ENCODE measurements at regions not wholly inside any gene's neighbourhood (a gene's known extent, or its start where the extent isn't known, plus 50 kb on each side); places are given as distances from the start of the nearest gene placed in this dataset.
A peak's percentile ranks its signal among the peaks of the same experiment; 100 is the strongest.

DNA sequence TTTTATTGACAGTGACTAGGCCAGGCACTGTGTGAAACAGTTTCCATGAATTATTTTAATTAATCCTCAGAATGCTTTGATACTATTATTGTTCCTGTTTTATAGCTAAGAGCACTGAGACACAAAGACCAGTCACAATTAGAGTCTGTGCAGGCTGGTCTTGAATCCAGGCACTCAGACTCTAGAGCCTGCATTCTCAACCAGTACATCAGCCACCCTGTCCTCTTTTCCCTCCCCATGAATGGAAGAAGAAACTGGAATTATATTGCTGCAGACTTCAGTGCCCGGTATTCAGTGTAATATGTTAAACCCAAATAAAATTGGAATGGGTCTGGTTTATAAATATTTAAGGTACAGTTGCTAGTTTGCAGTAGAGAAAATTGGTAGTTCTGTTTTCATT lies 303.0 kb upstream of the RGS6 start:
- Mint-ChIP-seq H3K4me1 (peaks cover 10% of the 10 kb centered on the region), H3K27ac (no peak overlapping the region)
- CTCF ChIA-PET = no interaction called here

DNA sequence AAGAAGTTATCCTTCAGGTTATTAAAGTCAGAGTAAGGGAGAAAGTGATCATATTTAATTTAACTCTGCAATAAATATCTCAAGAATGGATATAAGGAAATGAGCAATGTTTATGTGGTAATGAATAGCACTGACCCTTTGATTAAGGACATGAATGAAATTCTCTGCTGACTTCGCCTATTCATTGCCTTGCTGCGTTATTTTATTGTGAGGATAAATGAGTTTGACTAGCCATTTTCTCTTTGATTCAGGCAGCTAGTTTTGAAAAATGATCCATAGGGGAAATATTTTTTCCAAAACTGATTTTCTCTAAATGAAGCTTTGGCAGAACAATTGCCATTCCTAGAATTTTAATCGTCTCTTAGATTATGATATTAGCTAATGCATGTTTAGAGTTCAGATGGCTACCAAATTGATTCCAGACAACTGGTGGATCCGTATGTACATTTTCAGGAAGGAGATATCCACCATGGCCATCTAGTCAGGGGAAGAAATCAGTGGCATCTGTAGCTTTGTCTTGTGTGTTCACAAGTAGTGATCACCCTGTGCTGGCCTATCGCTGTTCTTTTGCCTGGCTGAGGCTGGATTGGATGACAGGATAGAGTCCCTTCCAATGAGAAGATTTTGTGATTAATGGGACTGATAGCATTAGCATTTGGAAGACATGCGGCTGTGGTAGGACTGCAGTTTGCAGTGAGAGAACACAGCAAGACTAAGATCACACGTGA lies 302.3 kb upstream of the RGS6 start:
- POLR2A ChIA-PET = no interaction called here
- Mint-ChIP-seq H3K27me3 (ENCODE audit: low read depth) (no peaks in the 10 kb centered on the region), H3K4me3 (no peak overlapping the region), H3K27ac (0 out of 2 replicates have a peak overlapping the region, but pooled peaks have one; percentile 17), H3K36me3 (peaks cover 26% of the 10 kb centered on the region), H3K9me3 (peaks cover 12% of the 10 kb centered on the region), H3K4me1 (peaks cover 10% of the 10 kb centered on the region)
- ATAC-seq = no peak
- CTCF ChIA-PET = no interaction called here
- no peak for DNase-seq (ENCODE audit: low spot score)
- TF ChIP-seq, protein P1, sequence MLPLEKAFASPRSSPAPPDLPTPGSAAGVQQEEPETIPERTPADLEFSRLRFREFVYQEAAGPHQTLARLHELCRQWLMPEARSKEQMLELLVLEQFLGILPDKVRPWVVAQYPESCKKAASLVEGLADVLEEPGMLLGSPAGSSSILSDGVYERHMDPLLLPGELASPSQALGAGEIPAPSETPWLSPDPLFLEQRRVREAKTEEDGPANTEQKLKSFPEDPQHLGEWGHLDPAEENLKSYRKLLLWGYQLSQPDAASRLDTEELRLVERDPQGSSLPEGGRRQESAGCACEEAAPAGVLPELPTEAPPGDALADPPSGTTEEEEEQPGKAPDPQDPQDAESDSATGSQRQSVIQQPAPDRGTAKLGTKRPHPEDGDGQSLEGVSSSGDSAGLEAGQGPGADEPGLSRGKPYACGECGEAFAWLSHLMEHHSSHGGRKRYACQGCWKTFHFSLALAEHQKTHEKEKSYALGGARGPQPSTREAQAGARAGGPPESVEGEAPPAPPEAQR (CRISPR knock-in tag; IDR thresholded peaks at IDR 0.05) = no peak
- TF ChIP-seq SOX15 (CRISPR knock-in tag; IDR thresholded peaks at IDR 0.05) (no peak), TP53 (CRISPR knock-in tag; IDR thresholded peaks at IDR 0.05) (no peak), GABPB1 (CRISPR knock-in tag; IDR thresholded peaks at IDR 0.05) (no peak), NR3C1 (CRISPR knock-in tag; conservative IDR thresholded peaks at IDR 0.05; ENCODE audit: low read depth) (no peak), NR1H2 (CRISPR knock-in tag; IDR thresholded peaks at IDR 0.05) (no peak), ELF4 (CRISPR knock-in tag; IDR thresholded peaks at IDR 0.05; ENCODE audit: low read depth) (no peak), ETV6 (CRISPR knock-in tag; IDR thresholded peaks at IDR 0.05) (no peak), JAZF1 (CRISPR knock-in tag; IDR thresholded peaks at IDR 0.05) (no peak), MXD4 (CRISPR knock-in tag; IDR thresholded peaks at IDR 0.05; ENCODE audit: borderline replicate concordance) (no peak)
- TF ChIP-seq, protein P2, sequence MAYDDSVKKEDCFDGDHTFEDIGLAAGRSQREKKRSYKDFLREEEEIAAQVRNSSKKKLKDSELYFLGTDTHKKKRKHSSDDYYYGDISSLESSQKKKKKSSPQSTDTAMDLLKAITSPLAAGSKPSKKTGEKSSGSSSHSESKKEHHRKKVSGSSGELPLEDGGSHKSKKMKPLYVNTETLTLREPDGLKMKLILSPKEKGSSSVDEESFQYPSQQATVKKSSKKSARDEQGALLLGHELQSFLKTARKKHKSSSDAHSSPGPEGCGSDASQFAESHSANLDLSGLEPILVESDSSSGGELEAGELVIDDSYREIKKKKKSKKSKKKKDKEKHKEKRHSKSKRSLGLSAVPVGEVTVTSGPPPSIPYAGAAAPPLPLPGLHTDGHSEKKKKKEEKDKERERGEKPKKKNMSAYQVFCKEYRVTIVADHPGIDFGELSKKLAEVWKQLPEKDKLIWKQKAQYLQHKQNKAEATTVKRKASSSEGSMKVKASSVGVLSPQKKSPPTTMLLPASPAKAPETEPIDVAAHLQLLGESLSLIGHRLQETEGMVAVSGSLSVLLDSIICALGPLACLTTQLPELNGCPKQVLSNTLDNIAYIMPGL (CRISPR knock-in tag; IDR thresholded peaks at IDR 0.05) = no peak
- TF ChIP-seq, protein P3, sequence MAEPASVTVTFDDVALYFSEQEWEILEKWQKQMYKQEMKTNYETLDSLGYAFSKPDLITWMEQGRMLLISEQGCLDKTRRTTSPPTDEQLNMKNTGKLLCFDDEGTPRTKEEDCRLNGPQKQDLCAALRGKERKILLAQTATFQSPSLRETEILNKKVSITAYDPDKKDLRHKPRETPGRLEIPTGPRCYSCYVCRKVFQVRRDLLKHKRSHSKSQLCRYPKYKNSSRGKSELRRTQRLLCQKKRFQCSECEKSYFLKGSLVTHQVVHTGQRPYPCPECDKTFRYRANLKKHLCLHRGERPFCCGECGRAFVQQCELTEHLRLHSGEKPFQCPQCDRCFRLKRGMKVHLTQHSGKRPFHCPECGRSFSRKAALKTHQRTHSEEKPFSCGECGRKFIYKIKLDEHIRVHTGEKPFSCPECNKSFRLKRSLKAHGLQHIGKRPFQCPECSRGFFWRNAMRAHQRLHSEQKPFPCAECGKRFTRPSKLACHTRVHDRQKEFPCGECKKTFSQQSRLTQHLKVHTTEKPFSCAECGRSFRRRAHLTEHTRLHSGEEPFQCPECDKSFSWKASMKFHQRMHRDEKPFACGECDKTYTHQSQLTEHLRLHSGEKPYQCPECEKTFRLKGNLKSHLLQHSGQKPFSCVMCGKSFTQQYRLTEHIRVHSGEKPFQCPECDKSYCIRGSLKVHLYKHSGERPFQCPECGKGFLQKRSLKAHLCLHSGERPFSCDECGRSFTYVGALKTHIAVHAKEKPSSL (CRISPR knock-in tag; conservative IDR thresholded peaks at IDR 0.05) = no peak
- TF ChIP-seq, protein P4, sequence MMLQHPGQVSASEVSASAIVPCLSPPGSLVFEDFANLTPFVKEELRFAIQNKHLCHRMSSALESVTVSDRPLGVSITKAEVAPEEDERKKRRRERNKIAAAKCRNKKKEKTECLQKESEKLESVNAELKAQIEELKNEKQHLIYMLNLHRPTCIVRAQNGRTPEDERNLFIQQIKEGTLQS (CRISPR knock-in tag; conservative IDR thresholded peaks at IDR 0.05) = no peak
- TF ChIP-seq, protein P5, sequence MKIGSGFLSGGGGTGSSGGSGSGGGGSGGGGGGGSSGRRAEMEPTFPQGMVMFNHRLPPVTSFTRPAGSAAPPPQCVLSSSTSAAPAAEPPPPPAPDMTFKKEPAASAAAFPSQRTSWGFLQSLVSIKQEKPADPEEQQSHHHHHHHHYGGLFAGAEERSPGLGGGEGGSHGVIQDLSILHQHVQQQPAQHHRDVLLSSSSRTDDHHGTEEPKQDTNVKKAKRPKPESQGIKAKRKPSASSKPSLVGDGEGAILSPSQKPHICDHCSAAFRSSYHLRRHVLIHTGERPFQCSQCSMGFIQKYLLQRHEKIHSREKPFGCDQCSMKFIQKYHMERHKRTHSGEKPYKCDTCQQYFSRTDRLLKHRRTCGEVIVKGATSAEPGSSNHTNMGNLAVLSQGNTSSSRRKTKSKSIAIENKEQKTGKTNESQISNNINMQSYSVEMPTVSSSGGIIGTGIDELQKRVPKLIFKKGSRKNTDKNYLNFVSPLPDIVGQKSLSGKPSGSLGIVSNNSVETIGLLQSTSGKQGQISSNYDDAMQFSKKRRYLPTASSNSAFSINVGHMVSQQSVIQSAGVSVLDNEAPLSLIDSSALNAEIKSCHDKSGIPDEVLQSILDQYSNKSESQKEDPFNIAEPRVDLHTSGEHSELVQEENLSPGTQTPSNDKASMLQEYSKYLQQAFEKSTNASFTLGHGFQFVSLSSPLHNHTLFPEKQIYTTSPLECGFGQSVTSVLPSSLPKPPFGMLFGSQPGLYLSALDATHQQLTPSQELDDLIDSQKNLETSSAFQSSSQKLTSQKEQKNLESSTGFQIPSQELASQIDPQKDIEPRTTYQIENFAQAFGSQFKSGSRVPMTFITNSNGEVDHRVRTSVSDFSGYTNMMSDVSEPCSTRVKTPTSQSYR (CRISPR knock-in tag; IDR thresholded peaks at IDR 0.05) = no peak
- TF ChIP-seq, protein P6, sequence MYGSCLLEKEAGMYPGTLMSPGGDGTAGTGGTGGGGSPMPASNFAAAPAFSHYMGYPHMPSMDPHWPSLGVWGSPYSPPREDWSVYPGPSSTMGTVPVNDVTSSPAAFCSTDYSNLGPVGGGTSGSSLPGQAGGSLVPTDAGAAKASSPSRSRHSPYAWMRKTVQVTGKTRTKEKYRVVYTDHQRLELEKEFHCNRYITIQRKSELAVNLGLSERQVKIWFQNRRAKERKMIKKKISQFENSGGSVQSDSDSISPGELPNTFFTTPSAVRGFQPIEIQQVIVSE (CRISPR knock-in tag; IDR thresholded peaks at IDR 0.05; ENCODE audit: borderline replicate concordance) = no peak
- TF ChIP-seq, protein P7, sequence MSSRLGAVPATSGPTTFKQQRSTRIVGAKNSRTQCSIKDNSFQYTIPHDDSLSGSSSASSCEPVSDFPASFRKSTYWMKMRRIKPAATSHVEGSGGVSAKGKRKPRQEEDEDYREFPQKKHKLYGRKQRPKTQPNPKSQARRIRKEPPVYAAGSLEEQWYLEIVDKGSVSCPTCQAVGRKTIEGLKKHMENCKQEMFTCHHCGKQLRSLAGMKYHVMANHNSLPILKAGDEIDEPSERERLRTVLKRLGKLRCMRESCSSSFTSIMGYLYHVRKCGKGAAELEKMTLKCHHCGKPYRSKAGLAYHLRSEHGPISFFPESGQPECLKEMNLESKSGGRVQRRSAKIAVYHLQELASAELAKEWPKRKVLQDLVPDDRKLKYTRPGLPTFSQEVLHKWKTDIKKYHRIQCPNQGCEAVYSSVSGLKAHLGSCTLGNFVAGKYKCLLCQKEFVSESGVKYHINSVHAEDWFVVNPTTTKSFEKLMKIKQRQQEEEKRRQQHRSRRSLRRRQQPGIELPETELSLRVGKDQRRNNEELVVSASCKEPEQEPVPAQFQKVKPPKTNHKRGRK (CRISPR knock-in tag; IDR thresholded peaks at IDR 0.05; ENCODE audit: borderline replicate concordance) = no peak

More for the DNA sequence above, 303.0 kb upstream of the RGS6 start:
- TF ChIP-seq ZNF317 (CRISPR knock-in tag; IDR thresholded peaks at IDR 0.05; ENCODE audit: borderline replicate concordance, low read depth) (no peak), ZNF232 (CRISPR knock-in tag; IDR thresholded peaks at IDR 0.05) (no peak), ZNF416 (CRISPR knock-in tag; IDR thresholded peaks at IDR 0.05) (no peak), JAZF1 (CRISPR knock-in tag; IDR thresholded peaks at IDR 0.05) (no peak), NFYB (CRISPR knock-in tag; conservative IDR thresholded peaks at IDR 0.05; ENCODE audit: low read depth) (no peak), NFE2L1 (CRISPR knock-in tag; IDR thresholded peaks at IDR 0.05) (no peak)
- TF ChIP-seq, protein P8, sequence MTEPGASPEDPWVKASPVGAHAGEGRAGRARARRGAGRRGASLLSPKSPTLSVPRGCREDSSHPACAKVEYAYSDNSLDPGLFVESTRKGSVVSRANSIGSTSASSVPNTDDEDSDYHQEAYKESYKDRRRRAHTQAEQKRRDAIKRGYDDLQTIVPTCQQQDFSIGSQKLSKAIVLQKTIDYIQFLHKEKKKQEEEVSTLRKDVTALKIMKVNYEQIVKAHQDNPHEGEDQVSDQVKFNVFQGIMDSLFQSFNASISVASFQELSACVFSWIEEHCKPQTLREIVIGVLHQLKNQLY (CRISPR knock-in tag; IDR thresholded peaks at IDR 0.05) = no peak
- TF ChIP-seq, protein P9, sequence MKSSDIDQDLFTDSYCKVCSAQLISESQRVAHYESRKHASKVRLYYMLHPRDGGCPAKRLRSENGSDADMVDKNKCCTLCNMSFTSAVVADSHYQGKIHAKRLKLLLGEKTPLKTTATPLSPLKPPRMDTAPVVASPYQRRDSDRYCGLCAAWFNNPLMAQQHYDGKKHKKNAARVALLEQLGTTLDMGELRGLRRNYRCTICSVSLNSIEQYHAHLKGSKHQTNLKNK (CRISPR knock-in tag; IDR thresholded peaks at IDR 0.05) = no peak
- Mint-ChIP-seq H3K4me3 (no peak overlapping the region), H3K9me3 (peaks cover 12% of the 10 kb centered on the region), H3K27me3 (ENCODE audit: low read depth) (no peaks in the 10 kb centered on the region), H3K36me3 (peaks cover 23% of the 10 kb centered on the region)
- DNase-seq (ENCODE audit: low spot score) = no peak
- POLR2A ChIA-PET = no interaction called here
- ATAC-seq = no peak

Measured in WTC11 (cell line).